Ishikawa (cell line): ENCODE measurements at regions not wholly inside any gene's neighbourhood (a gene's known extent, or its start where the extent isn't known, plus 50 kb on each side); places are given as distances from the start of the nearest gene placed in this dataset.

Source experiments
- CEBPB ChIP-seq: IDR thresholded peaks from 2 replicates; pipeline ENCODE4 v1.6.1; 2012
- CREB1 ChIP-seq: IDR thresholded peaks from 2 replicates; pipeline ENCODE4 v1.6.1; 2012; ENCODE audit warnings: low read depth
- EGR1 ChIP-seq: IDR thresholded peaks from 2 replicates; pipeline ENCODE4 v1.6.1; 2012
- EP300 ChIP-seq: IDR thresholded peaks from 2 replicates; pipeline ENCODE4 v1.6.1; 2012; ENCODE audit warnings: borderline replicate concordance
- FOXM1 ChIP-seq: IDR thresholded peaks from 2 replicates; pipeline ENCODE4 v1.6.1; 2012; ENCODE audit warnings: low read depth, borderline replicate concordance
- MAX ChIP-seq: IDR thresholded peaks from 2 replicates; pipeline ENCODE4 v1.6.1; 2012
- NFIC ChIP-seq: IDR thresholded peaks from 2 replicates; pipeline ENCODE4 v1.6.1; 2012
- RAD21 ChIP-seq: IDR thresholded peaks from 2 replicates; pipeline ENCODE4 v1.6.1; 2012; ENCODE audit warnings: low read depth
- REST ChIP-seq: IDR thresholded peaks from 2 replicates; pipeline ENCODE4 v1.6.1; 2012; ENCODE audit warnings: low read depth, mild to moderate bottlenecking
- TAF1 ChIP-seq: IDR thresholded peaks from 2 replicates; pipeline ENCODE4 v1.6.1; 2012; ENCODE audit warnings: low read depth, mild to moderate bottlenecking
- TCF12 ChIP-seq: IDR thresholded peaks from 2 replicates; pipeline ENCODE4 v1.6.1; 2012; ENCODE audit warnings: low read depth
- TEAD4 ChIP-seq: IDR thresholded peaks from 2 replicates; pipeline ENCODE4 v1.6.1; 2012
- YY1 ChIP-seq: IDR thresholded peaks from 2 replicates; pipeline ENCODE4 v1.6.1; 2012; ENCODE audit warnings: low read depth
- ZBTB7A ChIP-seq: IDR thresholded peaks from 2 replicates; pipeline ENCODE4 v1.6.1; 2012; ENCODE audit warnings: low read depth
- TF ChIP-seq, protein P1 (sequence below): IDR thresholded peaks from 2 replicates; pipeline ENCODE4 v1.6.1; 2012

DNA sequence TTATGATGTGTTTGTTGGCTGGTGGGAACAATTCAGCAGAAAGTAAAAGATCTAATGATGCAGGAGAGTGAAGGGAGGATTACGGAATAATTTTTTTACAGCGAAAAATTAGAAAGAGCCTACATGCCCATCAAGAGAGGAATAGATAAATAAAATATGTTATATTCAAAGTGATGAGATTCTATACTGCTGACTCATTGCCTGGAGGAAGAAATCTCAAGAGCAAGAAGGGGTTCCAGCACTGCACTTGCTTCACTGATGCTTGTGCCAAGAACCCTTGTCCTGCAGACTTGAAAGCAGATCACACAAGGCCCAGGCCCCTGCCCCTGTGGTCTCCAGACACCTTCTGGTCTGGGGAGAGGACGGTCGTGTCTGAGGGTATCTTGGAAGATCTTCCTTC is 295.1 kb upstream of the POU3F1 start:
- TF ChIP-seq NFIC (no peak), ZBTB7A (no peak), MAX (no peak), FOXM1 (no peak), EP300 (no peak), TAF1 (no peak), YY1 (no peak), CREB1 (no peak), RAD21 (no peak), CEBPB (no peak), TCF12 (no peak), EGR1 (no peak)
- TF ChIP-seq, protein P1, sequence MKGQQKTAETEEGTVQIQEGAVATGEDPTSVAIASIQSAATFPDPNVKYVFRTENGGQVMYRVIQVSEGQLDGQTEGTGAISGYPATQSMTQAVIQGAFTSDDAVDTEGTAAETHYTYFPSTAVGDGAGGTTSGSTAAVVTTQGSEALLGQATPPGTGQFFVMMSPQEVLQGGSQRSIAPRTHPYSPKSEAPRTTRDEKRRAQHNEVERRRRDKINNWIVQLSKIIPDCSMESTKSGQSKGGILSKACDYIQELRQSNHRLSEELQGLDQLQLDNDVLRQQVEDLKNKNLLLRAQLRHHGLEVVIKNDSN = no peak

DNA sequence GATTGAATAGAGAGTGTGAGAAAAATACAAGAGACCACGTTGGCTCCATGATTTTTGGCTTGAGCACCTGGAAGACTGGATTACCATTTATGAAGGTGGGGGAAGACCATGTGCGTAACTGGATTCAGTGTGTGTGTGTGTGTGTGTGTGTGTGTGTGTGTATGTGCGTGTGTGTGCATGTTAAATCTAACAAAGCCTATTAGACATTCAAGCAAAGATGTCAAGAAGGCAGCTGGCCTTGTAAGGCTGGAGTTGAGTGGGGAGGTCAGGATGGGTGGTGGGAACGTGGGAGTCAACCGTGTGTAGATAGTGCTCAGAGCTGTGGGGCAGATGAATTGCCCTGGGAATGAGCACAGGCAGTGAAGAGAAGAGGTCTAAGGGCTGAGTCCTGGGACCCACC is 293.8 kb upstream of the POU3F1 start:
- no peak for TF ChIP-seq EGR1
- TF ChIP-seq, protein P1 = no peak
- no peak for TF ChIP-seq TAF1
- TF ChIP-seq NFIC = no peak

DNA sequence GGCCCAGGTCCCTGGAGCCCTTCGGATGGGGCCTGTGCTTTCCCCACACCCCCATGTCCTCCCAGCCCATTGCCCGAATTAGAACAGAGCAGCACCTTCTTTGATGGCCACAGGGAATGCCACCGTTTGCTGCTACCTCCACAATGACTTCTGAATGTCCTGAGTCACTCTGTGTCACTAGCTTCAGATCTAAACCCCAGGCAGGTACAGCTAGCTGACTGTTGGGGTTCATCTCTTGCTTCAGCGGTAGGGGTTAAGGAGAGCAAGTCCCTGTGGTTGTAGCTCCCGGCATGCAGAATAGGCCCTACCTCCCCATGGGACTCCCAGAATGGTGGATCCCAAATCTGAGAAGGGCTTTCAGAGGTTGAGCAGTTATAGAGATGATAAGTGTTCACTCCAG is 291.1 kb upstream of the POU3F1 start:
- no peak for TF ChIP-seq CEBPB
- no peak for TF ChIP-seq CREB1

GRCh38 chr1:38336961-38337360 is 290.4 kb upstream of the POU3F1 start:
- TF ChIP-seq ZBTB7A = no peak
- TF ChIP-seq YY1 = no peak
- no peak for TF ChIP-seq EGR1
- no peak for TF ChIP-seq MAX
- TF ChIP-seq CEBPB = no peak
- TF ChIP-seq, protein P1 = no peak
- no peak for TF ChIP-seq TEAD4
- no peak for TF ChIP-seq RAD21
- no peak for TF ChIP-seq TAF1
- TF ChIP-seq REST = no peak
- no peak for TF ChIP-seq CREB1
- no peak for TF ChIP-seq TCF12
- TF ChIP-seq NFIC = no peak
- TF ChIP-seq EP300 = no peak

- TF ChIP-seq EP300 = no peak
- no peak for TF ChIP-seq EGR1
- TF ChIP-seq YY1 = no peak
These were observed 289.8 kb upstream of the POU3F1 start for GRCh38 chr1:38336301-38336923.

- TF ChIP-seq TEAD4 (no peak), MAX (no peak), EGR1 (no peak)
These were observed 288.5 kb upstream of the POU3F1 start for GRCh38 chr1:38334930-38335592.

DNA sequence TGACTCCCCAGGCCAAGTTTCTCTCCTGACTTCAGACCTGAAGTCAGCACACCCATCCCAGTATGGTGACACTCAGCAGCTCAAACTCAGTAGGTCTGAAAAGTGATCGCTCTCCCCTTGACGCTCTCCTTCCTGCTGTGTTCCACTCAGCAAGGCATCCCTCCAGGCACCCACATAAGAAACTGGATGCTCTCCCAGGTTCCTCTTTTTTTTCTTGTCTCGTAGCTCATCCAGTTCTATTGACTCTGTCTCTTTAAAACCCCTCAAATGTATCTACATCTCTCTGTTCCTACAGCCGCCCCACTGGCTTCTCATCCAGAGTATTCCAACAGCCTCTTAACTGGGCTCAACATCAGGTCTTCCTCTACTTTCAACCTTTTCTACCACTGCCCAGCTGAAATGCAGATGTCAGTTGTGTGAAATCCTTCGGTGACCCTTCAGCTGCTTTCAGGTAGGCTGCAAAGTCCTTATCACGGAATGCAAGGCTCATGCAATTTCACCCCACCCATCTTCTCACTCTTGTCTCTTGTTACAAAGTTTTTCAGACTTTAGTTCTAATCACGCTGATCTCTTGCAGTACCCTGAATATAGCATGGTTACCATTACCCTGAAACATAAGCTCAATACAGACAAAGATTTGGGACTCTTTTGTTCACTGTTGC is 286.2 kb upstream of the POU3F1 start:
- TF ChIP-seq NFIC = no peak
- no peak for TF ChIP-seq REST
- TF ChIP-seq, protein P1 = no peak
